ENCODE measurements at regions not wholly inside any gene's neighbourhood (a gene's known extent, or its start where the extent isn't known, plus 50 kb on each side); places are given as distances from the start of the nearest gene placed in this dataset.

- TF ChIP-seq FOXP2 (optimal IDR thresholded peaks at IDR 0.05; ENCODE audit: borderline replicate concordance, extremely low read depth, extremely low read length, insufficient read depth), result no peak
- TF ChIP-seq REST (IDR thresholded peaks at IDR 0.05; ENCODE audit: insufficient read depth in 1 of 2, low read depth in 2 of 2, low read length in 2 of 2), result no peak
- no peak for TF ChIP-seq SIN3A (IDR thresholded peaks at IDR 0.05; ENCODE audit: borderline replicate concordance, insufficient read depth, low read length)
- TF ChIP-seq TAF1 (IDR thresholded peaks at IDR 0.05; ENCODE audit: borderline replicate concordance, insufficient read depth, low read length), result no peak
- no peak for TF ChIP-seq POLR2AphosphoS5 (IDR thresholded peaks at IDR 0.05; ENCODE audit: low read depth, low read length)
Observed at GRCh38 chr17:77590951-77591735, 367.4 kb upstream of the TNRC6C start.

- no peak for TF ChIP-seq REST (IDR thresholded peaks at IDR 0.05; ENCODE audit: insufficient read depth in 1 of 2, low read depth in 2 of 2, low read length in 2 of 2)
- no peak for TF ChIP-seq POLR2AphosphoS5 (IDR thresholded peaks at IDR 0.05; ENCODE audit: low read depth, low read length)
- no peak for TF ChIP-seq FOXP2 (optimal IDR thresholded peaks at IDR 0.05; ENCODE audit: borderline replicate concordance, extremely low read depth, extremely low read length, insufficient read depth)
- TF ChIP-seq TAF1 (IDR thresholded peaks at IDR 0.05; ENCODE audit: borderline replicate concordance, insufficient read depth, low read length), result no peak
- TF ChIP-seq SIN3A (IDR thresholded peaks at IDR 0.05; ENCODE audit: borderline replicate concordance, insufficient read depth, low read length), result no peak
Observed at GRCh38 chr17:77592106-77592865, 366.2 kb upstream of the TNRC6C start.

GRCh38 chr17:77593081-77593480 lies 365.4 kb upstream of the TNRC6C start:
- TF ChIP-seq SIN3A (IDR thresholded peaks at IDR 0.05; ENCODE audit: borderline replicate concordance, insufficient read depth, low read length) (no peak), REST (IDR thresholded peaks at IDR 0.05; ENCODE audit: insufficient read depth in 1 of 2, low read depth in 2 of 2, low read length in 2 of 2) (no peak), FOXP2 (optimal IDR thresholded peaks at IDR 0.05; ENCODE audit: borderline replicate concordance, extremely low read depth, extremely low read length, insufficient read depth) (no peak), POLR2AphosphoS5 (IDR thresholded peaks at IDR 0.05; ENCODE audit: low read depth, low read length) (no peak), TAF1 (IDR thresholded peaks at IDR 0.05; ENCODE audit: borderline replicate concordance, insufficient read depth, low read length) (no peak)

- TF ChIP-seq TAF1 (IDR thresholded peaks at IDR 0.05; ENCODE audit: borderline replicate concordance, insufficient read depth, low read length) (no peak), SIN3A (IDR thresholded peaks at IDR 0.05; ENCODE audit: borderline replicate concordance, insufficient read depth, low read length) (no peak)
Observed at GRCh38 chr17:77594416-77595209, 363.9 kb upstream of the TNRC6C start.

All from PFSK-1 (cell line).